K562 (cell line): ENCODE measurements at regions not wholly inside any gene's neighbourhood (a gene's known extent, or its start where the extent isn't known, plus 50 kb on each side); places are given as distances from the start of the nearest gene placed in this dataset.

ENCODE experiments used
- ATAC-seq: fragments of 200-7000 bp; cut with Tn5 transposase; 3 replicates; pipeline ENCODE4 v1.9.1; 2020; ENCODE audit warnings: moderate library complexity
- BruUV-seq: library from RNA; stranded (reverse); fragments of 400-500 nt; replicated peaks from 2 replicates; lab custom pipeline; 2021; lab: Mats Ljungman, UMichigan
- CTCF ChIA-PET: fragments of 300-600 bp; formaldehyde crosslinking; extraction: SDS; loops from one replicate; lab custom pipeline; 2021; ENCODE audit warnings: low intra/inter-chr PET ratio; lab: Yijun Ruan, JAX
- POLR2A ChIA-PET: fragments of 300-600, 350-650 bp; sonication (Branson Sonifier 250); formaldehyde crosslinking; extraction: SDS; loops from one replicate; lab custom pipeline; 2021; ENCODE audit warnings: antibody characterized with exemption, inconsistent platforms; lab: Yijun Ruan, JAX
- DNase-seq, 4 experiments: peaks; one replicate each; pipeline versions ENCODE4 v3.0.0 to v3.0.0-alpha.2; 2011 to 2018; ENCODE audit warnings: low spot score in 3 of 4, mixed read lengths in 3 of 4; ENCODE audit errors: extremely low read depth in 1 of 4
- FAIRE-seq: peaks from 2 replicates; lab custom pipeline; 2011; peaks lifted over from hg19 to GRCh38; lab: Jason Lieb, UNC
- H2AFZ ChIP-seq: 2 replicates; pipeline ENCODE4 v1.6.0; 2011; ENCODE audit warnings: low read depth, low read length, control low read depth, inconsistent platforms
- H3K27ac ChIP-seq: fragments of 200-600 bp; 3 replicates; pipeline ENCODE4 v1.8.0; 2011; ENCODE audit warnings: low read depth, mild to moderate bottlenecking, control low read depth, inconsistent platforms, low read length, moderate library complexity, mixed read lengths; ENCODE audit errors: extremely low read depth
- H3K27me3 ChIP-seq, 2 experiments: fragments of 300-600 bp in 1 of 2; 2 replicates in 1 of 2; 3 replicates in 1 of 2; pipeline versions ENCODE4 v1.6.0 to v1.8.0; 2011; ENCODE audit warnings: inconsistent platforms in 2 of 2, low read length in 2 of 2, mild to moderate bottlenecking in 1 of 2, mixed read lengths in 1 of 2, moderate library complexity in 1 of 2; ENCODE audit not compliant: control insufficient read depth in 2 of 2, insufficient read depth in 2 of 2
- H3K36me3 ChIP-seq: fragments of 300-600 bp; 3 replicates; pipeline ENCODE4 v1.8.0; 2011; ENCODE audit warnings: mild to moderate bottlenecking, low read length, inconsistent platforms; ENCODE audit not compliant: control insufficient read depth, insufficient read depth
- H3K4me1 ChIP-seq, 2 experiments: fragments of 200-600 bp in 1 of 2; replicated peaks in 1 of 2; 2 replicates in 1 of 2; 3 replicates in 1 of 2; pipeline versions ENCODE4 v1.5.1 to v1.8.0; 2011; ENCODE audit warnings: inconsistent platforms in 2 of 2, low read length in 2 of 2, mild to moderate bottlenecking in 1 of 2, mixed read lengths in 1 of 2, moderate library complexity in 1 of 2; ENCODE audit not compliant: control insufficient read depth in 2 of 2, insufficient read depth in 2 of 2
- H3K4me2 ChIP-seq: 2 replicates; pipeline ENCODE4 v1.6.1; 2011; ENCODE audit warnings: low read length, control low read depth, inconsistent platforms, mixed read lengths; ENCODE audit not compliant: insufficient read depth
- H3K4me3 ChIP-seq: fragments of 200-600 bp; sonication (generic), shearing (Covaris generic); 2 replicates; pipeline ENCODE4 v1.5.1; 2016; ENCODE audit warnings: control low read depth, inconsistent platforms
- H3K79me2 ChIP-seq: fragments of 200-600 bp; 3 replicates; pipeline ENCODE4 v1.8.0; 2011; ENCODE audit warnings: low read length, inconsistent platforms; ENCODE audit not compliant: control insufficient read depth, insufficient read depth
- H3K9ac ChIP-seq, 2 experiments: 2 replicates each; pipeline versions ENCODE4 v1.6.0 to v1.6.1; 2011; ENCODE audit warnings: low read depth in 2 of 2, low read length in 2 of 2, control low read depth in 1 of 2, inconsistent platforms in 1 of 2, mild to moderate bottlenecking in 1 of 2, mixed read lengths in 1 of 2; ENCODE audit not compliant: insufficient read depth in 1 of 2
- H3K9me1 ChIP-seq: one replicate; pipeline ENCODE4 v1.6.0; 2011; ENCODE audit warnings: inconsistent platforms, mild to moderate bottlenecking, low read length, moderate library complexity; ENCODE audit not compliant: control insufficient read depth, insufficient read depth
- H3K9me3 ChIP-seq: replicated peaks from 2 replicates; pipeline ENCODE4 v1.5.1; 2011; ENCODE audit warnings: low read depth, low read length, inconsistent platforms; ENCODE audit not compliant: control insufficient read depth, insufficient read depth
- H4K20me1 ChIP-seq: replicated peaks from 2 replicates; pipeline ENCODE4 v1.6.1; 2011; ENCODE audit warnings: low read length, inconsistent platforms, mixed read lengths; ENCODE audit not compliant: control insufficient read depth, insufficient read depth
- EP300 ChIP-seq: IDR thresholded peaks from 2 replicates; pipeline ENCODE4 v1.6.1; 2012; ENCODE audit warnings: low read length, improper control_type of control experiment
- IFI16 ChIP-seq: fragments of 250-450 bp; sonication (Bioruptor Pico); IDR thresholded peaks from 2 replicates; pipeline ENCODE4 v2.1.2; 2022; ENCODE audit warnings: mild to moderate bottlenecking, inconsistent platforms
- RCOR1 ChIP-seq, 2 experiments: IDR thresholded peaks; 2 replicates each; pipeline ENCODE4 v1.6.1; 2012; ENCODE audit warnings: low read depth in 2 of 2, low read length in 2 of 2, borderline replicate concordance in 1 of 2, improper control_type of control experiment in 1 of 2
- RFX1 ChIP-seq: fragments of 450-650 bp; IDR thresholded peaks from 2 replicates; pipeline ENCODE4 v1.6.1; 2016; ENCODE audit warnings: mild to moderate bottlenecking, moderate library complexity
- ZC3H11A ChIP-seq: IDR thresholded peaks from 2 replicates; pipeline ENCODE4 v1.6.1; 2012; ENCODE audit warnings: low read depth, low read length, improper control_type of control experiment
- ZNF551 ChIP-seq: fragments of 250-450 bp; sonication (Bioruptor Pico); IDR thresholded peaks from 2 replicates; pipeline ENCODE4 v1.5.0; 2021; ENCODE audit warnings: mild to moderate bottlenecking, moderate library complexity
- ZNF583 ChIP-seq: fragments of 250-450 bp; sonication (Bioruptor Pico); IDR thresholded peaks from 2 replicates; pipeline ENCODE4 v1.4.0; 2020
- WGBS: fragments of 100-300 bp; shearing (Covaris generic); methylation state at CpG from one replicate; pipeline ENCODE4 v1.1.6; 2016; ENCODE audit warnings: low coverage, mixed read lengths; ENCODE audit not compliant: insufficient coverage; ENCODE audit errors: missing lambda C conversion rate; 5-methylcytosine and 5-hydroxymethylcytosine counted together
- in situ Hi-C: fragments of 300-500 bp; cut with MboI; formaldehyde crosslinking; loops from 4 replicates; pipeline ENCODE4 v1.15.0; 2018; ENCODE audit warnings: inconsistent platforms, mixed read lengths
- intact Hi-C: fragments of 100-400 bp; cut with micrococcal nuclease; formaldehyde crosslinking; loops from 2 replicates; pipeline ENCODE4 v1.14.2; 2022
- TF ChIP-seq, protein P1 (sequence below): fragments of 450-650 bp; IDR thresholded peaks from 2 replicates; pipeline ENCODE4 v1.6.1; 2016; ENCODE audit warnings: missing biosample characterization, missing genetic modification characterization
- TF ChIP-seq, protein P2 (sequence below), 2 experiments: fragments of 150-350 bp in 1 of 2; IDR thresholded peaks; 2 replicates each; pipeline ENCODE4 v1.6.1; 2012 to 2016; ENCODE audit warnings: low read depth in 2 of 2, low read length in 2 of 2, mild to moderate bottlenecking in 1 of 2, moderate library complexity in 1 of 2
- TF ChIP-seq, protein P3 (sequence below): fragments of 200-800 bp; sonication (Bioruptor generic); IDR thresholded peaks from 2 replicates; pipeline ENCODE4 v1.6.1; 2017; ENCODE audit warnings: missing genetic modification characterization, missing compliant biosample characterization

DNA sequence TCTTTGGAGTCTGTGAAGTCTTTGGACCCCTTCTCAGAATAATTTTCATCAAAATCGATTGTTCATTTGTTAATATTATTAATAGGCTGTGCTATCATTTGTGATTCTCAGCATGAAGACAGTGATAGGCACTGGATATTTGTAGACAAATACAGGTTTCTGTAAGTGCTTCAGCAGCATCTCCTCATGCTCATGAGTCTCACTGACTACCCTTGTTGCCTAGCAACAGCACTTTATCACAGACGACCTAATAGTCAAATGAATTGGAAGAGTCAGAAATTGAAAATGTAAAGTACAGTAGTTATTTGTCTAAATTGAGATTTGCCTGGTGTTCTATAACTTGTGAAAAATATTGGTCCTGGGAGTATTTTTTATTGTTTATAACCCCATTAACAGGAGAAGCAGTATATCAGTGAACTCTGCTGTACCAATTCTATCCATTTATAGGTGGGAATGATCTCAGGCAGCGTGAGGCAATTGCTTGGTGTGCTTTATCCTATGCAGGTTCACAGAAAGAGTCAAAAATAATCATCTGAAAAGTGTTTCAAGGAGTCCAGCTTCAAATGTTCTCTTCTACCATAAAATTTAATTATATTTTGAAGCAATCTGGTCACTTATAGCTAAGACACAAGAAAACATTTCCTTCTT is 684.6 kb downstream of the RFPL4B start:
- DNase-seq (no peak), ATAC-seq (no peak)
- CTCF ChIA-PET: no interaction called here

DNA sequence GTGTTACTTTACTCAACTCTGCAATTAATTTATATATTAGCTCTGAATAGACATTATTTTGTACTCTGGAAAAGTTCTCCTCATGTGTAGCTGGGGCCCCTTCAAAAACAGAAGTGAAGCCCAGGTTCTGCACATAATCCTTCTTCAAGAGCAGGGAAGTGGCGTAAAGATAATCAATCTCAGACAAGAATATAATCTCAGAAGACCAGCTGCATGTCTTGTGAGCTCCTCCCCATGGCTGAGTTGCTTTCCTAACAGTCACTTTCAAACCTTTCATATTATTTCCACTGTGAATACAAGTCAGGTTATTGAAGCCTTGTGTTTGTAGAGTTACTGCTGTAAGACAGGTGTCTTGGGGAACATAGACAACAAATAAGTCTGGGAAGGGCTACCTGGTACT is 691.9 kb downstream of the RFPL4B start:
- Histone ChIP-seq H3K4me2 (no peak overlapping the region), H3K9ac (no peak overlapping the region), H4K20me1 (no peaks in the 10 kb centered on the region), H3K9me1 (no peaks in the 10 kb centered on the region), H3K27ac (no peak overlapping the region), H3K4me3 (no peak overlapping the region), H3K36me3 (no peaks in the 10 kb centered on the region), H3K9me3 (no peaks in the 10 kb centered on the region), H3K4me1 (no peaks in the 10 kb centered on the region), H3K27me3 (no peaks in the 10 kb centered on the region), H2AFZ (no peak overlapping the region; the same call in 1 of the 2 replicates), H3K79me2 (no peaks in the 10 kb centered on the region)
- in situ Hi-C loops (no loop called here), intact Hi-C loops (loop anchor here (1.0 to 2.0 kb wide), 2 partner anchors 159 to 258 kb away; no protein-coding TSS in a partner anchor)
- CTCF ChIA-PET: no interaction called here
- peak; percentile 61; the same call in 2 of the 3 replicates for ATAC-seq
- no TSS peak for BruUV-seq
- peak in 1 of 4 experiments; percentile 20 for DNase-seq
- POLR2A ChIA-PET: interaction anchor here (2.0 kb wide), 1 partner anchor 8 kb away, joined by 5 read pairs; no protein-coding TSS in a partner anchor
- FAIRE-seq: no peak
- 6% methylated on average over 1 of the region's 1 CpG for WGBS
- TF ChIP-seq EP300 (no peak), ZNF551 (no peak), IFI16 (CRISPR knock-in tag) (no peak), ZNF583 (CRISPR knock-in tag) (no peak), RCOR1 (IDR thresholded peaks at IDR 0.05; ENCODE audit: borderline replicate concordance in 1 of 2, low read depth in 2 of 2, low read length in 2 of 2) (no peak)
- TF ChIP-seq, protein P1, sequence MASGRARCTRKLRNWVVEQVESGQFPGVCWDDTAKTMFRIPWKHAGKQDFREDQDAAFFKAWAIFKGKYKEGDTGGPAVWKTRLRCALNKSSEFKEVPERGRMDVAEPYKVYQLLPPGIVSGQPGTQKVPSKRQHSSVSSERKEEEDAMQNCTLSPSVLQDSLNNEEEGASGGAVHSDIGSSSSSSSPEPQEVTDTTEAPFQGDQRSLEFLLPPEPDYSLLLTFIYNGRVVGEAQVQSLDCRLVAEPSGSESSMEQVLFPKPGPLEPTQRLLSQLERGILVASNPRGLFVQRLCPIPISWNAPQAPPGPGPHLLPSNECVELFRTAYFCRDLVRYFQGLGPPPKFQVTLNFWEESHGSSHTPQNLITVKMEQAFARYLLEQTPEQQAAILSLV (tag): no peak
- TF ChIP-seq, protein P2, sequence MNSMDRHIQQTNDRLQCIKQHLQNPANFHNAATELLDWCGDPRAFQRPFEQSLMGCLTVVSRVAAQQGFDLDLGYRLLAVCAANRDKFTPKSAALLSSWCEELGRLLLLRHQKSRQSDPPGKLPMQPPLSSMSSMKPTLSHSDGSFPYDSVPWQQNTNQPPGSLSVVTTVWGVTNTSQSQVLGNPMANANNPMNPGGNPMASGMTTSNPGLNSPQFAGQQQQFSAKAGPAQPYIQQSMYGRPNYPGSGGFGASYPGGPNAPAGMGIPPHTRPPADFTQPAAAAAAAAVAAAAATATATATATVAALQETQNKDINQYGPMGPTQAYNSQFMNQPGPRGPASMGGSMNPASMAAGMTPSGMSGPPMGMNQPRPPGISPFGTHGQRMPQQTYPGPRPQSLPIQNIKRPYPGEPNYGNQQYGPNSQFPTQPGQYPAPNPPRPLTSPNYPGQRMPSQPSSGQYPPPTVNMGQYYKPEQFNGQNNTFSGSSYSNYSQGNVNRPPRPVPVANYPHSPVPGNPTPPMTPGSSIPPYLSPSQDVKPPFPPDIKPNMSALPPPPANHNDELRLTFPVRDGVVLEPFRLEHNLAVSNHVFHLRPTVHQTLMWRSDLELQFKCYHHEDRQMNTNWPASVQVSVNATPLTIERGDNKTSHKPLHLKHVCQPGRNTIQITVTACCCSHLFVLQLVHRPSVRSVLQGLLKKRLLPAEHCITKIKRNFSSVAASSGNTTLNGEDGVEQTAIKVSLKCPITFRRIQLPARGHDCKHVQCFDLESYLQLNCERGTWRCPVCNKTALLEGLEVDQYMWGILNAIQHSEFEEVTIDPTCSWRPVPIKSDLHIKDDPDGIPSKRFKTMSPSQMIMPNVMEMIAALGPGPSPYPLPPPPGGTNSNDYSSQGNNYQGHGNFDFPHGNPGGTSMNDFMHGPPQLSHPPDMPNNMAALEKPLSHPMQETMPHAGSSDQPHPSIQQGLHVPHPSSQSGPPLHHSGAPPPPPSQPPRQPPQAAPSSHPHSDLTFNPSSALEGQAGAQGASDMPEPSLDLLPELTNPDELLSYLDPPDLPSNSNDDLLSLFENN (IDR thresholded peaks at IDR 0.05; ENCODE audit: low read depth in 2 of 2, low read length in 2 of 2): no peak
- TF ChIP-seq, protein P3, sequence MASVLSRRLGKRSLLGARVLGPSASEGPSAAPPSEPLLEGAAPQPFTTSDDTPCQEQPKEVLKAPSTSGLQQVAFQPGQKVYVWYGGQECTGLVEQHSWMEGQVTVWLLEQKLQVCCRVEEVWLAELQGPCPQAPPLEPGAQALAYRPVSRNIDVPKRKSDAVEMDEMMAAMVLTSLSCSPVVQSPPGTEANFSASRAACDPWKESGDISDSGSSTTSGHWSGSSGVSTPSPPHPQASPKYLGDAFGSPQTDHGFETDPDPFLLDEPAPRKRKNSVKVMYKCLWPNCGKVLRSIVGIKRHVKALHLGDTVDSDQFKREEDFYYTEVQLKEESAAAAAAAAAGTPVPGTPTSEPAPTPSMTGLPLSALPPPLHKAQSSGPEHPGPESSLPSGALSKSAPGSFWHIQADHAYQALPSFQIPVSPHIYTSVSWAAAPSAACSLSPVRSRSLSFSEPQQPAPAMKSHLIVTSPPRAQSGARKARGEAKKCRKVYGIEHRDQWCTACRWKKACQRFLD (CRISPR knock-in tag): no peak

More for the DNA sequence above, 684.6 kb downstream of the RFPL4B start:
- no peak for TF ChIP-seq ZC3H11A
- peak; percentile 87 for TF ChIP-seq RFX1
- Histone ChIP-seq H4K20me1 (no peaks in the 10 kb centered on the region), H3K27me3 (no peaks in the 10 kb centered on the region), H3K9ac (no peak overlapping the region), H2AFZ (no peak overlapping the region), H3K27ac (no peak overlapping the region), H3K4me2 (no peak overlapping the region), H3K4me1 (no peaks in the 10 kb centered on the region), H3K36me3 (no peaks in the 10 kb centered on the region), H3K9me1 (no peaks in the 10 kb centered on the region), H3K79me2 (no peaks in the 10 kb centered on the region), H3K4me3 (no peak overlapping the region), H3K9me3 (no peaks in the 10 kb centered on the region)
- WGBS: 2% methylated on average over 3 of the region's 3 CpGs
- no TSS peak for BruUV-seq
- in situ Hi-C loops: no loop called here
- FAIRE-seq: no peak
- POLR2A ChIA-PET: no interaction called here
- intact Hi-C loops: no loop called here
